Naive thymus-derived CD8-positive, alpha-beta T cell (primary cell): ENCODE measurements at regions not wholly inside any gene's neighbourhood (a gene's known extent, or its start where the extent isn't known, plus 50 kb on each side); places are given as distances from the start of the nearest gene placed in this dataset.

Source experiments
- ATAC-seq, 2 donors: fragments of 150-1000 bp; cut with Tn5 transposase in 1 of 2; sonication (Bioruptor Pico), chemical (Tn5 transposase) in 1 of 2; 1 replicate in 1 of 2; 2 replicates in 1 of 2; pipeline ENCODE4 v1.10.0; 2021; ENCODE audit warnings: mild to moderate bottlenecking in 2 of 2, moderate library complexity in 2 of 2
- POLR2A ChIA-PET: fragments of 350-600 bp; sonication (Branson Sonifier 250); formaldehyde crosslinking; loops from one replicate; lab custom pipeline; 2021; ENCODE audit warnings: antibody characterized with exemption; lab: Charles Lee
- DNase-seq, 10 donors: peaks; one replicate each; pipeline versions ENCODE4 v3.0.0 to v3.0.0-alpha.2; 2020 to 2022
- H3K27ac Mint-ChIP-seq, 10 donors: one replicate each; pipeline ENCODE4 v1.8.0; 2020 to 2022; ENCODE audit warnings: mild to moderate bottlenecking in 10 of 10, mixed read lengths in 10 of 10, moderate library complexity in 4 of 10, inconsistent platforms in 1 of 10
- H3K27me3 Mint-ChIP-seq, 5 donors: one replicate each; pipeline ENCODE4 v1.8.0; 2021 to 2022; ENCODE audit warnings: mixed read lengths in 5 of 5
- H3K36me3 Mint-ChIP-seq, 3 donors: one replicate each; pipeline ENCODE4 v1.8.0; 2020 to 2022; ENCODE audit warnings: mixed read lengths in 3 of 3, mild to moderate bottlenecking in 2 of 3, inconsistent platforms in 1 of 3
- H3K4me1 Mint-ChIP-seq, 4 donors: one replicate each; pipeline ENCODE4 v1.8.0; 2021 to 2022; ENCODE audit warnings: mixed read lengths in 4 of 4
- H3K4me3 Mint-ChIP-seq, 10 donors: one replicate each; pipeline ENCODE4 v1.8.0; 2020 to 2022; ENCODE audit warnings: mild to moderate bottlenecking in 10 of 10, mixed read lengths in 10 of 10, moderate library complexity in 6 of 10, inconsistent platforms in 1 of 10
- H3K9me3 Mint-ChIP-seq, 9 donors: one replicate each; pipeline ENCODE4 v1.8.0; 2020 to 2022; ENCODE audit warnings: mixed read lengths in 9 of 9, mild to moderate bottlenecking in 3 of 9, inconsistent platforms in 1 of 9, moderate library complexity in 1 of 9

GRCh38 chr10:110378006-110378405 is 73.3 kb upstream of the SMNDC1 start:
- no peak overlapping the region for H3K27ac Mint-ChIP-seq
- H3K27me3 Mint-ChIP-seq = peaks cover 0 to 12% (median 0%) of the 10 kb centered on the region in 5 donors

GRCh38 chr10:110378533-110379108 is 73.9 kb upstream of the SMNDC1 start:
- POLR2A ChIA-PET = no interaction called here
- no peaks in the 10 kb centered on the region for H3K36me3 Mint-ChIP-seq
- H3K4me3 Mint-ChIP-seq = no peak overlapping the region
- H3K4me1 Mint-ChIP-seq = peaks cover 0 to 13% (median under 1%) of the 10 kb centered on the region in 4 donors
- H3K27ac Mint-ChIP-seq = no peak overlapping the region
- no peaks in the 10 kb centered on the region for H3K9me3 Mint-ChIP-seq
- DNase-seq = peak in 1 of 10 donors; percentile 11
- no peak for ATAC-seq
- H3K27me3 Mint-ChIP-seq = peaks cover 0 to 12% (median 0%) of the 10 kb centered on the region in 5 donors

More at GRCh38 chr10:110378006-110378405, 73.3 kb upstream of the SMNDC1 start:
- no peaks in the 10 kb centered on the region for H3K36me3 Mint-ChIP-seq
- DNase-seq = no peak
- H3K4me1 Mint-ChIP-seq = peaks cover 0 to 13% (median under 1%) of the 10 kb centered on the region in 4 donors
- ATAC-seq = no peak
- no peak overlapping the region for H3K4me3 Mint-ChIP-seq
- POLR2A ChIA-PET = no interaction called here
- no peaks in the 10 kb centered on the region for H3K9me3 Mint-ChIP-seq

DNA sequence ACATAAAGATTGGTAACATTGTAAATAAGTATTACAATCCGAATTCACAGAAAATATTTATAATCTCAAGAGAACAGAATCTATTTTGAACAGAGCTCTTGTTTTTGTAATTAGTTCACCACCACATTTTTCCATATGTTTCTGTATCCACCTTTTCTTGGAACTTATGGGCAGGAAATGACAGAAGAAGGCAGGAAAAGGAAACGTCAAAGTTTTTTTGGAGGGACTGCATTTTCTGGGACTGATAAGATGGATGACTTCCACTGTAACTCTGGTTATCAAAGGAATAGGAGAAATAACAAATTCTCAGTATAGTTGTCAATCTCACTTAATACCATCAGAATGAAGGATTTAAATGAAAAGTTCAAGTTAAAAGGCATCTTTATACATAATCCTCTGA is 75.1 kb upstream of the SMNDC1 start:
- ATAC-seq (no peak), DNase-seq (no peak)
- Mint-ChIP-seq H3K4me3 (no peak overlapping the region), H3K9me3 (no peaks in the 10 kb centered on the region), H3K4me1 (peaks cover 0 to 13% (median under 1%) of the 10 kb centered on the region in 4 donors), H3K27ac (peak overlapping the region in 1 of 10 donors; percentile 35), H3K27me3 (peaks cover 0 to 12% (median 0%) of the 10 kb centered on the region in 5 donors), H3K36me3 (peaks cover 0 to 2% (median 0%) of the 10 kb centered on the region in 3 donors)
- POLR2A ChIA-PET = no interaction called here

DNA sequence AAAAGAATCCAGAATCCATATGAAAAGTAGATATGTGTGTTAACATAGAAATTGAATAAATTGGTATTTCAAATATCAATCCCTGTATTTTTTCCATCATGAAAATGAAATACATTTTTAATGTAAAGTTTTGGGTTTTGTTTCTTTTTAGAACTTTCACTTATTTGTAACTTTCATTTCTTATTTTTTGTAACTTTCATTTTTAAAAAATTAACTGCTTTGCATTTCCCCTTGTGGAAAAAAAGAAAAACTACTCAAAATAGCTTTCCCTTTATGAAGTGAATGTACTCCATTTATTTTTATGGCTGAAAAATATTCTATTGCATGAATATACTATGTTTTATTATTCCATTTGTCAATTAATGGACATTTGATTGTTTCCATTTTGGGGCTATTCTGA is 75.6 kb upstream of the SMNDC1 start:
- no peak for ATAC-seq
- POLR2A ChIA-PET = no interaction called here
- H3K4me3 Mint-ChIP-seq = no peak overlapping the region
- H3K9me3 Mint-ChIP-seq = no peaks in the 10 kb centered on the region
- no peak overlapping the region for H3K27ac Mint-ChIP-seq
- H3K36me3 Mint-ChIP-seq = peaks cover 0 to 2% (median 0%) of the 10 kb centered on the region in 3 donors
- H3K4me1 Mint-ChIP-seq = peaks cover 0 to 13% (median under 1%) of the 10 kb centered on the region in 4 donors
- H3K27me3 Mint-ChIP-seq = peaks cover 0 to 12% (median 0%) of the 10 kb centered on the region in 5 donors
- DNase-seq = no peak

DNA sequence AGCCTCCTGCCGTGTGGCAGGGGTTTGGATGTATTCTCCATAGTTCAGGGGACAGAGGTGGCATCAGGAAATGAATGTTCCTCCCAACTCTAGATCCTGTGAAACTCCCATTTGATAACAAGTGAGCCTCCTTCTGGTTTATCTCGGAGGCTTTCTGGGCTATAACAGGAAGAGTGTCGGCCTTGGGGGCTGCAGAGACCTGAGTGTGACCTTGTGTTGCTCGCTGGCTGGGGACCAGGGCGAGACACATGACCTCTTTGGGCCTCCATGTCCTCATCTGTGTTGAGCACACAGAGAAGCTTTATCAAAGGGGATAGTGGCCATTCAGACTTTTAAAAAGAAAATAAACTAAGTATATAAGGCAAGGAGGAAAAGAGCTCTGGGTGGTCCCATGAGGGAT is 78.0 kb upstream of the SMNDC1 start:
- ATAC-seq (no peak), DNase-seq (no peak)
- H3K27me3 Mint-ChIP-seq = peaks cover 0 to 4% (median 0%) of the 10 kb centered on the region in 5 donors
- H3K9me3 Mint-ChIP-seq = no peaks in the 10 kb centered on the region
- peaks cover 3 to 15% (median 5%) of the 10 kb centered on the region in 4 donors for H3K4me1 Mint-ChIP-seq
- POLR2A ChIA-PET = no interaction called here
- H3K36me3 Mint-ChIP-seq = peaks cover 0 to 2% (median 0%) of the 10 kb centered on the region in 3 donors
- no peak overlapping the region for H3K4me3 Mint-ChIP-seq
- no peak overlapping the region for H3K27ac Mint-ChIP-seq

- ATAC-seq (no peak), DNase-seq (no peak)
- Mint-ChIP-seq H3K4me1 (peaks cover 16 to 18% (median 16%) of the 10 kb centered on the region in 4 donors), H3K4me3 (peak overlapping the region in 6 of 10 donors; percentile 2 to 55 (median 16)), H3K27ac (peak overlapping the region in 2 of 10 donors; percentile 73 to 78), H3K9me3 (no peaks in the 10 kb centered on the region), H3K36me3 (peaks cover 0 to 2% (median 0%) of the 10 kb centered on the region in 3 donors), H3K27me3 (peaks cover 0 to 4% (median 0%) of the 10 kb centered on the region in 5 donors)
- POLR2A ChIA-PET = no interaction called here
Measured at GRCh38 chr10:110387617-110387982, 82.9 kb upstream of the SMNDC1 start.

DNA sequence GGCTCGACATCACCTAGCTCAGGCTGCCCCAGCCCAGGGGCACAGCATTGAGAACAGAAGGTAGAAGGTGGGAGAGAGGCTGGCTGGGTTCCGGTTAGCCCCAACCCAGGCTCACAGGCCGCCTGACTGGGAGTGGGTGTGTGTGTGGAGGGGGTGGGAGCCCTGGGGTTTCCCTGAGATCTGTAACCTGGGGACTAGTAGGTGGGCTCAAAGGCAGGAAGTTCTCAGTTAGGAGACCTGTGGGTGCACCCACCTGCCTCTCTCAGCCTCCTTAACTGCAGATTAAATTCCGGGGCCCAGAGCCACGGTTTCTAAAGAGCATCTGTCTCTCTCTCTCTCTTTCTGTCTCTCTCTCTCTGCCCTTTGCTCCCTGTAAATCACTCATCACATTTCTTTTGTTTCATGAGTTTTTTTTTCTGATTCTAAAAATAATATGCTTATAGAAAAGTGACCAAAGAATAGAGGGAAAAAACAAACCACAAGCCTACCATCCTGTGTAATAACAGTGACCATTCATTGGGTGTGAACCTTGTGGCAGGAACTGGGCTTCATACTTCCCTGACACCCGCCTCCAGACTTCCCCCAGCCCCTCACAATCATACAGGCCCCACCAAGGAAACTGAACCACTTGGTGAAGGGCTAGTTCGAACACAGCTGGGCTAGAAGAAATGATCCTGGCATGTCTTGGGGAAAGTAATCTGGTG is 83.4 kb upstream of the SMNDC1 start:
- H3K4me3 Mint-ChIP-seq = peak overlapping the region in 3 of 10 donors; percentile 2 to 18 (median 11)

DNA sequence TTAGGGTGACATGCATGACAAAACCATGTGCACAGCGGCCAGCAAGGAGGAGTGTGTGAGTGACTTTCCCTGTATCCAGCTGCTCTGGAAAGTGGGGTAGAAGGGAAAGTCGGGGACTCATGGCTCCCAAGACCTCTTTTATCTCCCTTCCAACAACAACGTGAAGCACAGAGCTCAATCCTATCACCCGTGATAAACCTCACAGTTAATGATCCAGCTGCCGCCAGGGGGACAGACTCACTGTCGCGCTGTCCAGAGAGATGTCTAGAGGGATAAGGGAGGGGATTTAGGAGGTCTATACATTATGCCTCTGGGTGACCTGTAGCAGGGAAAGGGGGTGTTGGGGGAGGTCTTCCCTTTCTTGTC is 84.0 kb upstream of the SMNDC1 start:
- Mint-ChIP-seq H3K9me3 (no peaks in the 10 kb centered on the region), H3K4me1 (peaks cover 16 to 18% (median 16%) of the 10 kb centered on the region in 4 donors), H3K27ac (peak overlapping the region in 5 of 10 donors; percentile 30 to 78 (median 44)), H3K4me3 (no peak overlapping the region), H3K36me3 (peaks cover 0 to 2% (median 0%) of the 10 kb centered on the region in 3 donors), H3K27me3 (peaks cover 0 to 2% (median 0%) of the 10 kb centered on the region in 5 donors)
- POLR2A ChIA-PET = no interaction called here
- ATAC-seq (no peak), DNase-seq (no peak)

More for the DNA sequence above, 83.4 kb upstream of the SMNDC1 start:
- peaks cover 0 to 2% (median 0%) of the 10 kb centered on the region in 5 donors for H3K27me3 Mint-ChIP-seq
- DNase-seq (peak in 4 of 10 donors; percentile 11 to 23 (median 16)), ATAC-seq (peak; percentile 46 to 81)
- H3K27ac Mint-ChIP-seq = peak overlapping the region in 6 of 10 donors; percentile 7 to 78 (median 42)
- peaks cover 16 to 18% (median 16%) of the 10 kb centered on the region in 4 donors for H3K4me1 Mint-ChIP-seq
- peaks cover 0 to 2% (median 0%) of the 10 kb centered on the region in 3 donors for H3K36me3 Mint-ChIP-seq
- POLR2A ChIA-PET = no interaction called here
- no peaks in the 10 kb centered on the region for H3K9me3 Mint-ChIP-seq

DNA sequence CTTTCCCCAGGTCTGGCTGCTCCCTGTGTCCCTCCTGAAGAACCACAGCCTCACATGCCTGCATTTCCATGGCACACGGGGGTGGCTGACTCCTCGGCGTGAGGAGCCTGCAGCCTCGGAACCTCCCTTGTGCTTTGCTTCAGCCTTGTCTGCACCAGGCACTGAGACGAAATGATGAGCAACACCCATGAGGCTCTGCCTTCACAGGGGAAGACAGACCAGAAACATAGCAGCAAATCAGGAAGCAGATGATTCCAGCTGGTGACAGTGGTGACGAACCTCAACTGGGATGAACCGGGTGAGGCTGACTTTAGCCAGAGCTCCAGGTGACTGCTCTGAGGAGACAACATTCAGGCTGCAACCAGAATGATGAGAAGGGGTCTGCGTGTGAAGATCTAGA is 84.5 kb upstream of the SMNDC1 start:
- Mint-ChIP-seq H3K9me3 (no peaks in the 10 kb centered on the region), H3K4me3 (no peak overlapping the region), H3K4me1 (peaks cover 16 to 18% (median 16%) of the 10 kb centered on the region in 4 donors), H3K27me3 (peaks cover 0 to 5% (median 0%) of the 10 kb centered on the region in 5 donors), H3K36me3 (peaks cover 0 to 2% (median 0%) of the 10 kb centered on the region in 3 donors), H3K27ac (peak overlapping the region in 1 of 10 donors; percentile 78)
- no peak for DNase-seq
- no peak for ATAC-seq
- POLR2A ChIA-PET = no interaction called here

- H3K4me3 Mint-ChIP-seq = no peak overlapping the region
Measured at GRCh38 chr10:110391541-110391940, 86.8 kb upstream of the SMNDC1 start.

GRCh38 chr10:110392121-110392520 is 87.4 kb upstream of the SMNDC1 start:
- Mint-ChIP-seq H3K4me3 (no peak overlapping the region), H3K4me1 (peaks cover 16 to 26% (median 16%) of the 10 kb centered on the region in 4 donors)
- POLR2A ChIA-PET = no interaction called here

More at GRCh38 chr10:110391541-110391940, 86.8 kb upstream of the SMNDC1 start:
- ATAC-seq = no peak
- no peaks in the 10 kb centered on the region for H3K36me3 Mint-ChIP-seq
- POLR2A ChIA-PET = no interaction called here
- no peak overlapping the region for H3K27ac Mint-ChIP-seq
- H3K27me3 Mint-ChIP-seq = peaks cover 0 to 5% (median 0%) of the 10 kb centered on the region in 5 donors
- no peaks in the 10 kb centered on the region for H3K9me3 Mint-ChIP-seq
- H3K4me1 Mint-ChIP-seq = peaks cover 16 to 27% (median 16%) of the 10 kb centered on the region in 4 donors
- no peak for DNase-seq

DNA sequence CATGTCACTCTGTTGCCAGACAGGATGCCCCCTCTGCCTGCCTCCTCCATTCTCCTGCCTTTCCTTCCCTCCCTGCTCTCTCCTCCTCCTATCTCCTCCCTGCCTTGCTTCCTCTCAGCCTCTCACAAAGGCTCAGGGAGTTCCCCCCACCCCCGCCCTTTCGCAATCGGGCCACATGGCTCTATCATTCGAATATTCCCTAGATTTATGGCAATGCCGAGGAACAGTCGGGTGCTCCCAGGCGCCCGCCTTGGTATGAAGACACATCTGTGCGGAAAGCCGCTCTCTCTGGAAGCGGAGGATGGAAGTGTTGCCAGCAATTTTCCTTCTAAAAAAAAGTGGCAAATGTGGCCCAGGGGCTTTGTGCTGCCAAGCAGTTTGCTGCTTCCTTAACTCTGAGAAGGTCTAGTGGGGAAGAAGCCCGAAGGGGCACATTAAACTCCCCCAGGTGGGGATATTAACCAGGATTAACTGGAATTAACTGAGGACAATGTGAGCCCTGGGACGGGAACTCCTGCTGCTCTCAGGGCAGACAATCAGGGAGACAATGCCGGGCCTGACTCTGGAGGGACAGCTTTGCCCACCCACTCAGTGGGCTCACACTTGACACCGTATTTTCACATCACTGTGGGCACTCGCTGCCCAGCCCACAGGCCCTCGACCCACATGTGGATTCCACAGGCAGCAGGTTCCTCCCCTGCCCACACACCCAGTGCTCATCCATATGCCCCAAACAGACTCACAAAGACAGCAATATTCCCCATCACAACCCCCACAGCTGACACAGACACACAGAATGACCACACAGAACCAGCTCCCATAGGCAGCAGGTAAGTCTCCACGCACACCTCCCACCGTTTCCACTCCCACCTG is 88.4 kb upstream of the SMNDC1 start:
- peaks cover 0 to 5% (median 0%) of the 10 kb centered on the region in 5 donors for H3K27me3 Mint-ChIP-seq
- no peak for DNase-seq
- H3K4me3 Mint-ChIP-seq = no peak overlapping the region
- no peaks in the 10 kb centered on the region for H3K36me3 Mint-ChIP-seq
- H3K4me1 Mint-ChIP-seq = peaks cover 7 to 18% (median 10%) of the 10 kb centered on the region in 4 donors
- POLR2A ChIA-PET = no interaction called here
- H3K9me3 Mint-ChIP-seq = no peaks in the 10 kb centered on the region
- ATAC-seq = no peak
- H3K27ac Mint-ChIP-seq = no peak overlapping the region

More at GRCh38 chr10:110392121-110392520, 87.4 kb upstream of the SMNDC1 start:
- Mint-ChIP-seq H3K27me3 (peaks cover 0 to 5% (median 0%) of the 10 kb centered on the region in 5 donors), H3K27ac (no peak overlapping the region), H3K36me3 (no peaks in the 10 kb centered on the region), H3K9me3 (no peaks in the 10 kb centered on the region)
- no peak for DNase-seq
- no peak for ATAC-seq
